ENCODE measurements at regions not wholly inside any gene's neighbourhood (a gene's known extent, or its start where the extent isn't known, plus 50 kb on each side); places are given as distances from the start of the nearest gene placed in this dataset.

- no peak for TF ChIP-seq POLR2AphosphoS5 (IDR thresholded peaks at IDR 0.05; ENCODE audit: borderline replicate concordance, low read depth, low read length)
- TF ChIP-seq EZH2 (IDR thresholded peaks at IDR 0.05) = no peak
- TF ChIP-seq FOXP2 (optimal IDR thresholded peaks at IDR 0.05; ENCODE audit: control extremely low read depth, extremely low read length, insufficient read depth) = no peak
These were observed 70.6 kb downstream of the FOXL3 start for GRCh38 chr7:360454-361100.

All from SK-N-MC (cell line).